Stimulated activated CD4-positive, alpha-beta T cell treated with anti-CD3 and anti-CD28 coated beads, Interleukin-4, amount 100 ng/mL, for 24 hours (primary cell): ENCODE measurements at regions not wholly inside any gene's neighbourhood (a gene's known extent, or its start where the extent isn't known, plus 50 kb on each side); places are given as distances from the start of the nearest gene placed in this dataset.
"Not testable (repeated sequence)": the region's sequence is repeated elsewhere in the genome, so short reads cannot be mapped to it uniquely, and the experiment has no call there.

Experiments
- DNase-seq: peaks from one replicate; pipeline ENCODE4 v3.0.0-alpha.2; 2020

DNA sequence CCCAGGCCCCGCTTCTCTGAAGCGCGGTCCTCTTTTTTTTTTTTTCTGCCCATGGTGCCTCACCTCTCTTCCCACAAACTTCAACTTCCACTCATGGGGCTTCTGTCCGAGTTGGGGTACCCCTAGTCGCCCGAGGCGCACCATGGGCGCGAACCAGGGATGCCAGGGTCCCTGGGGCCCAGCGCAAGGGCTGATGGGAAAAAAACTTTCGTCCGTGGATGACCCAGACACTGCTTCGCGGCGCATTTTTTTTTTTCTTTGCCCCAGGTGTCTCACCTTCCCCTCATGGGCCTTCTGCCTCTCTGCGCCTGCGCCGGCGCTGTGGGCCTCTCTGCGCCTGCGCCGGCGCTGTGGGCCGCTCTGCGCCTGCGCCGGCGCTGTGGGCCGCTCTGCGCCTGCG lies 1268.8 kb downstream of the FOXD4L5 start:
- not testable (repeated sequence) for DNase-seq

DNA sequence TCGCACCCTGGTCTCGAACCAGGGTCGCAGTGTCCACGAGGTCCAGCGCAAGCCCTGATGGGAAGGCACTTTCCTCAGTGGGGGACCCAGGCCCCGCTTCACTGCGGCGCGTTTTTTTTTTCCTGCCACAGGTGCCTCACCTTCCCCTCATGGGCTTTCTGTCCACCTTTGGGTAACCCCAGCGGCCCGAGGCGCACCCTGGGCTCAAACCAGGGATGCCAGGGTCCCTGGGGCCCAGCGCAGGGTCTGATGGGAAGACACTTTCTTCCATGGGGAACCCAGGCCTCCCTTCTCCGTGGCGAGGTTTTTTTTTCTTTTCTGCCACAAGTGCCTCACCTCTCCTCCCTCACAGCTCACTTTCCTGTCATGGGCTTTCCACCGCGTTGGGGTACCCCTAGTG lies 1269.9 kb downstream of the FOXD4L5 start:
- DNase-seq = no peak

DNA sequence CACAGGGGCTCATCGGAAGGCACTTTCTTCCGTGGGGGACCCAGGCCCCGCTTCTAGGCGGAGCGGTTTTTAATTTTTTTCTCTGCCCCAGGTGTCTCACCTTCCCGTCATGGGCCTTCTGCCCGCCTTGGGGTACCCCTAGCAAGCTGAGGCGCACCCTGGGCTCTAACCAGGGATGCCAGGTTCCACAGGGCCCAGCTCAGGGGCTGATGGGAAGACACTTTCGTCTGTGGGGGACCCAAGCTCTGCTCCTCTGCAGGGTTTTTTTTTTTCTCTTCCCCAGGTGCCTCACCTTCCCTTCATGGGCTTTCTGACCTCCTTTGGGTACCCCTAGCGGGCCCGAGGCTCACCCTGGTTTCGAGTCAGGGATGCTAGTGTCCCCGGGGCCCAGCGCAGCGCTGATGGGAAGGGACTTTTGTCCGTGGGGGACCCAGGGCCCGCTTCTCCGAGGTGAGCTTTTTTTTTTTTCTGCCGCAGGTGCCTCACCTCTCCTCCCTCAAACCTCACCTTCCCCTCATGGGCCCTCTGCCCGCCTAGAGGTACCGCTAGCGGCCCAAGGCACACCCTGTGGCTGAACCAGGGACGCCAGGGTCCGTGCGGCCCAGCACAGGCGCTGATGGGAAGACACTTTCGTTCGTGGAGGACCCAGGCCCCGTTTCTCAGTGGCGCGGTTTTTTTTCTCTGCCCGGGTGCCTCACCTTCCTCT lies 1270.5 kb downstream of the FOXD4L5 start:
- not testable (repeated sequence) for DNase-seq

DNA sequence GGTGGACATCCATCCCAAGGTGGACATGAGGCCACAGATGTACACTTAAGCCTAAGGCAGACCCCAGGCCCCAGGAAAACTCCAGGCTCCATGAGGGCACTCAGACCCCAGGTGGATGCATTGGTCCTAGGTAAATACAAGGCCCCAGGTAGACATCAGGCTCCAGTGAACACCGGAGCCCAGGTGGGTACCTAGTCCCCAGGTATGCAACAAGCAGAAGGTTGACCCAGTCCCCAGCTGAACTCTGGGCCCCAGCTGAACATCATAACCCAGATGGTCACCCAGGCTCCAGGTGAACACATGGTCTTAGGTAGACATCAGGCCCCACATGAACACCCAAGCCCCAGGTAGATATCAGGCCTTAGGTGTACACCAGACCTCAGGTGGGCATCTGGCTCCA lies 1271.9 kb downstream of the FOXD4L5 start:
- not testable (repeated sequence) for DNase-seq

DNA sequence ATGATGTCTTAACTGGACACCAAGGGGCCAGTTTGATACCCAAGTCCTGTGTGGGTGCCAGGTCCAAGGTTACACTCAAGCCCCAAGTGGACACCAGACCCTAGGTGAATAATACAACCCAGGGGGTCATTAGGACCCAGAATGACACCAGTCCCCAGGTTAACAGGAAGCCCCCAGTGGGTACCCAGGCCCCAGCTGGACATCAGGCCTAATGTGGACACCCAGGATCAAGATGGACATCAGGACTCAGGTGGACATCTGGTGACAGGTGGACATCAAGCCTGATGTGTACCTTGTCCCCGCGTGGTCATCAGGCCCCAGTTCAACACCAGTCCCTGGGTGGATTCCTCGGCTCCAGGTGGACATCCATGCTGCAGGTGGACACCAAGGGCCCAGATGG lies 1273.0 kb downstream of the FOXD4L5 start:
- not testable (repeated sequence) for DNase-seq

DNA sequence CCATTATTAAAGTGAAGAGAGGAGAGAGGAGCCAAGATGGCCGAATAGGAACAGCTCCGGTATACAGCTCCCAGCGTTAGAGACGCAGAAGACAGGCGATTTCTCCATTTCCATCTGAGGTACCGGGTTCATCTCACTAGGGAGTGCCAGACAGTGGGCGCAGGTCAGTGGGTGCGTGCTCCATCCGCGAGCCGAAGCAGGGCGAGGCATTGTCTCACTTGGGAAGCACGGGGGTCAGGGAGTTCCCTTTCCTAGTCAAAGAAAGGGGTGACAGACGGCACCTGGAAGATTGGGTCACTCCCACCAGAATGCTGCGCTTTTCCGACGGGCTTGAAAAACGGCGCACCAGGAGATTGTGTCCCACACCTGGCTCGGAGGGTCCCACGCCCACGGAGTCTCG lies 1305.3 kb downstream of the FOXD4L5 start:
- not testable (repeated sequence) for DNase-seq
